Gastrocnemius medialis (tissue), 4 donors: ENCODE measurements at regions not wholly inside any gene's neighbourhood (a gene's known extent, or its start where the extent isn't known, plus 50 kb on each side); places are given as distances from the start of the nearest gene placed in this dataset.
"Not testable (repeated sequence)": the region's sequence is repeated elsewhere in the genome, so short reads cannot be mapped to it uniquely, and the experiment has no call there.

Experiments
- ATAC-seq, 2 donors: fragments of 150-250 bp; one replicate each; pipeline ENCODE4 v1.9.1; 2016
- DNase-seq, 2 donors: peaks; one replicate each; pipeline ENCODE4 v3.0.0-alpha.2; 2019
- H3K27ac ChIP-seq, 4 donors: fragments of 200-600 bp; sonication (generic); 1 replicate in 1 of 4; 2 replicates in 3 of 4; pipeline ENCODE4 v1.5.1; 2016 to 2018; ENCODE audit warnings: mild to moderate bottlenecking in 2 of 4, moderate library complexity in 1 of 4
- H3K27me3 ChIP-seq, 3 donors: fragments of 200-600 bp; sonication (generic) in 2 of 3; 1 replicate in 1 of 3; 2 replicates in 2 of 3; pipeline versions ENCODE4 v1.5.1 to v1.6.0; 2016 to 2019; ENCODE audit warnings: mild to moderate bottlenecking in 1 of 3, moderate library complexity in 1 of 3
- H3K36me3 ChIP-seq, 2 donors: fragments of 200-600 bp; sonication (generic) in 1 of 2; one replicate each; pipeline ENCODE4 v1.5.1; 2017 to 2018
- H3K4me1 ChIP-seq, 2 donors: fragments of 200-600 bp; sonication (generic) in 1 of 2; one replicate each; pipeline ENCODE4 v1.5.1; 2016 to 2017; ENCODE audit warnings: mild to moderate bottlenecking in 2 of 2
- H3K4me3 ChIP-seq, 4 donors: fragments of 200-600 bp; sonication (generic) in 3 of 4; 1 replicate in 1 of 4; 2 replicates in 3 of 4; pipeline ENCODE4 v1.5.1; 2016 to 2019; ENCODE audit warnings: mild to moderate bottlenecking in 2 of 4
- H3K9me3 ChIP-seq, 3 donors: fragments of 200-600 bp; sonication (generic) in 2 of 3; 1 replicate in 1 of 3; 2 replicates in 2 of 3; pipeline ENCODE4 v1.5.1; 2016 to 2019
- CTCF ChIP-seq, 5 experiments: fragments of 450-650 bp in 3 of 5; fragments of 200-600 bp in 2 of 5; sonication (generic) in 2 of 5; IDR thresholded peaks in 4 of 5; conservative IDR thresholded peaks in 1 of 5; 1 replicate in 4 of 5; 2 replicates in 1 of 5; pipeline ENCODE4 v1.5.1; 2016 to 2019; ENCODE audit warnings: antibody characterized with exemption in 5 of 5, mild to moderate bottlenecking in 3 of 5, moderate library complexity in 3 of 5
- POLR2A ChIP-seq, 2 donors: fragments of 450-650 bp; IDR thresholded peaks; one replicate each; pipeline ENCODE4 v1.6.1; 2017; ENCODE audit warnings: antibody characterized with exemption in 2 of 2, mild to moderate bottlenecking in 2 of 2, moderate library complexity in 2 of 2
- in situ Hi-C, 4 donors: fragments of 200-750 bp; cut with MboI; loops; one replicate each; pipeline versions ENCODE4 v1.15.0 to v1.8.0; 2017; ENCODE audit warnings: low sequenced_read_pairs in 4 of 4
- intact Hi-C: fragments of 100-400 bp; cut with DNase I; formaldehyde crosslinking; loops from one replicate; pipeline ENCODE4 v1.15.1; 2023; ENCODE audit warnings: low total_unique reads

GRCh38 chr9:26502311-26502710 lies 390.3 kb downstream of the CAAP1 start:
- Histone ChIP-seq H3K27ac (no peak overlapping the region), H3K9me3 (no peaks in the 10 kb centered on the region), H3K36me3 (no peaks in the 10 kb centered on the region), H3K27me3 (no peaks in the 10 kb centered on the region), H3K4me1 (no peaks in the 10 kb centered on the region), H3K4me3 (no peak overlapping the region)
- intact Hi-C loops: no loop called here
- DNase-seq (no peak), ATAC-seq (no peak)
- in situ Hi-C loops: no loop called here
- TF ChIP-seq POLR2A (IDR thresholded peaks at IDR 0.05): no peak
- TF ChIP-seq CTCF (IDR thresholded peaks at IDR 0.05 in 4 of 5, conservative IDR thresholded peaks at IDR 0.05 in 1 of 5): no peak

GRCh38 chr9:26500471-26500870 lies 392.1 kb downstream of the CAAP1 start:
- no peak overlapping the region for H3K4me3 ChIP-seq
- H3K36me3 ChIP-seq: no peaks in the 10 kb centered on the region
- in situ Hi-C loops: no loop called here
- H3K27me3 ChIP-seq: no peaks in the 10 kb centered on the region
- DNase-seq (no peak), ATAC-seq (no peak)
- H3K4me1 ChIP-seq: no peaks in the 10 kb centered on the region
- TF ChIP-seq POLR2A (IDR thresholded peaks at IDR 0.05): no peak
- TF ChIP-seq CTCF (IDR thresholded peaks at IDR 0.05 in 4 of 5, conservative IDR thresholded peaks at IDR 0.05 in 1 of 5): no peak
- peaks cover 0 to 3% (median 0%) of the 10 kb centered on the region in 3 donors for H3K9me3 ChIP-seq
- intact Hi-C loops: no loop called here
- H3K27ac ChIP-seq: no peak overlapping the region

GRCh38 chr9:26492608-26493521 lies 399.7 kb downstream of the CAAP1 start:
- ATAC-seq, H3K27ac ChIP-seq, H3K27me3 ChIP-seq, H3K36me3 ChIP-seq, intact Hi-C loops, H3K4me3 ChIP-seq, H3K4me1 ChIP-seq, in situ Hi-C loops, H3K9me3 ChIP-seq, DNase-seq: not testable (repeated sequence)

- ATAC-seq, intact Hi-C loops, H3K4me1 ChIP-seq, H3K27me3 ChIP-seq, H3K36me3 ChIP-seq, H3K9me3 ChIP-seq, DNase-seq, in situ Hi-C loops, H3K27ac ChIP-seq, H3K4me3 ChIP-seq: not testable (repeated sequence)
Observed at GRCh38 chr9:26491922-26492607, 400.5 kb downstream of the CAAP1 start.

GRCh38 chr9:26483991-26484390 lies 408.6 kb downstream of the CAAP1 start:
- TF ChIP-seq POLR2A (IDR thresholded peaks at IDR 0.05) (no peak), CTCF (IDR thresholded peaks at IDR 0.05 in 4 of 5, conservative IDR thresholded peaks at IDR 0.05 in 1 of 5) (no peak)
- no peak for DNase-seq
- Histone ChIP-seq H3K9me3 (no peaks in the 10 kb centered on the region), H3K4me3 (no peak overlapping the region), H3K27ac (no peak overlapping the region), H3K36me3 (no peaks in the 10 kb centered on the region), H3K4me1 (no peaks in the 10 kb centered on the region), H3K27me3 (no peaks in the 10 kb centered on the region)
- intact Hi-C loops: no loop called here
- in situ Hi-C loops: no loop called here
- ATAC-seq: no peak
